Aorta (tissue), 5 donors: ENCODE measurements at regions not wholly inside any gene's neighbourhood (a gene's known extent, or its start where the extent isn't known, plus 50 kb on each side); places are given as distances from the start of the nearest gene placed in this dataset.
A peak's percentile ranks its signal among the peaks of the same experiment; 100 is the strongest.

Experiments used
- ATAC-seq: fragments of 200-7000 bp; cut with Tn5 transposase; one replicate; pipeline ENCODE4 v1.9.1; 2022; ENCODE audit warnings: moderate library complexity; ENCODE audit not compliant: low FRiP score
- DNase-seq, 2 donors: peaks; one replicate each; pipeline ENCODE4 v3.0.0-alpha.2; 2020
- H3K27ac ChIP-seq, 2 donors: one replicate each; pipeline ENCODE4 v1.5.1; 2013; ENCODE audit warnings: low read length in 2 of 2, mild to moderate bottlenecking in 2 of 2, moderate library complexity in 2 of 2, control low read depth in 1 of 2, inconsistent platforms in 1 of 2, low read depth in 1 of 2
- H3K27me3 ChIP-seq, 2 donors: one replicate each; pipeline ENCODE4 v1.6.1; 2013; ENCODE audit warnings: control low read depth in 1 of 2, low read length in 1 of 2, mild to moderate bottlenecking in 1 of 2, moderate library complexity in 1 of 2; ENCODE audit not compliant: insufficient read depth in 2 of 2, control insufficient read depth in 1 of 2
- H3K36me3 ChIP-seq, 2 donors: one replicate each; pipeline ENCODE4 v1.6.1; 2013; ENCODE audit warnings: control low read depth in 1 of 2, low read length in 1 of 2, mild to moderate bottlenecking in 1 of 2; ENCODE audit not compliant: insufficient read depth in 2 of 2, control insufficient read depth in 1 of 2
- H3K4me1 ChIP-seq, 2 donors: one replicate each; pipeline ENCODE4 v1.6.1; 2013; ENCODE audit warnings: low read length in 2 of 2, control low read depth in 1 of 2, mild to moderate bottlenecking in 1 of 2, moderate library complexity in 1 of 2; ENCODE audit not compliant: insufficient read depth in 2 of 2, control insufficient read depth in 1 of 2
- H3K4me3 ChIP-seq, 2 donors: one replicate each; pipeline ENCODE4 v1.5.1; 2013; ENCODE audit warnings: low read length in 2 of 2, control low read depth in 1 of 2, mild to moderate bottlenecking in 1 of 2
- H3K9me3 ChIP-seq: one replicate; pipeline ENCODE4 v1.6.1; 2013; ENCODE audit warnings: mild to moderate bottlenecking, low read length; ENCODE audit not compliant: control insufficient read depth
- WGBS, 2 donors: extraction: QIAGEN DNeasy Blood & Tissue Kit; methylation state at CpG; one replicate each; pipeline ENCODE4 v1.1.7; 2013; 5-methylcytosine and 5-hydroxymethylcytosine counted together
- intact Hi-C, 2 donors: fragments of 100-400 bp; cut with DNase I; formaldehyde crosslinking; loops; one replicate each; pipeline versions ENCODE4 v1.14.2 to v1.15.0; 2022
- donor health status: healthy with polysubstance abuse.
- donor health status: Bipolar disorder and iron deficiency.
- donor health status: DM: no; HTN: no; CAD: no.
- donor health status: DM: no; HTN: no; CAD: no.
- donor health status: DM: yes; HTN: yes; CAD: no.

DNA sequence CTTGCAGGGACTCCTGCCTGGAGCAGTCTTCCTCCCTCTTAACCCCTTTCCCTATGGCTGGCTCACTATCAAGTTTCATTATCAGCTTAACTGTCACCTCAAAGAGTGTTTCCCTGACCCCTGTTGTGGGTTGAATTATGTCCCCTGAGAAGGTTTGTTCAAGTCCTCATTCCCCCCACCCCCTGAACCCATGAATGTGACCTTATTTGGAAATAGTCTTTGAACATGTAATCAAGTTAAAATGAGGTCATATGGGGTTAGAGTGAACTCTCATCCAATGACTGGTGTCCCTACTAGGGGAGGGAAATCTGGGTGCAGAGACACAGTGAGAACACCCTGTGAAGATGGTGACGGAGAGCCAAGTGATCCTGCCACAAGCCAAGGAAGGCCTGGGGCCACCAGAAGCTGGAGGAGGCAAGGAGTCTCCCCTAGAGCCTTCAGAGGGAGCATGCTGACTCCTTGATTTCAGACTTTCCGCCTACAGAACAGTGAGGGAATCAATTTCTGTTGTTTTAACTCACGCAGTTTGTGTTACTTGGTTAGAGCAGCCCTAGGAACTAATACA lies 165.2 kb upstream of the TOP1 start:
- WGBS, 2 donors: 79 to 83% methylated on average over 3 of the region's 3 CpGs
- DNase-seq: no peak
- Histone ChIP-seq H3K4me3 (no peak overlapping the region), H3K27me3 (no peaks in the 10 kb centered on the region), H3K27ac (no peak overlapping the region), H3K36me3 (no peaks in the 10 kb centered on the region), H3K9me3 (no peaks in the 10 kb centered on the region), H3K4me1 (peaks cover 1 to 6% of the 10 kb centered on the region in 2 donors)
- intact Hi-C loops: loop anchor here in 1 of 2 donors (10.0 kb wide), 1 partner anchor 119 kb away; no protein-coding TSS in a partner anchor
- ATAC-seq: no peak

DNA sequence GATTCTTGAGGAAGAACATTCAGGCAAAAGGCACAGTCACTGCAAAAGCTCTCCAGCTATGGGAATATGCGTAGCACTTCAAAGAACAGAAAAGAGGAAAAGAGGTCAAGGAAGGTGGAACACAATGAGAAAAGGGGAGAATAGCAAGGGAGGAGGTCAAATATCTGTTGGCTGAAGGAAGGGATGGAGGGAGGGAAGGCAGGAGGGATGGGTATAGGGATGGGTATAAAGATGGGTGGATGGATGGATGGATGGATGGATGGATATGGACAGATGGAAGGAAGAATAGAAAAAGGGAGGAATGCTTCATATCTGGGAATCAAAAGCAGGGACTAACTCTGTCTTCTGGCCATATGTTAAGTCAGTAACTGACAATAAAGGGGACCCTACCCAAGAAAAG lies 164.2 kb upstream of the TOP1 start:
- Histone ChIP-seq H3K36me3 (no peaks in the 10 kb centered on the region), H3K4me3 (no peak overlapping the region), H3K27me3 (no peaks in the 10 kb centered on the region), H3K9me3 (no peaks in the 10 kb centered on the region), H3K27ac (no peak overlapping the region), H3K4me1 (peaks cover 1 to 7% of the 10 kb centered on the region in 2 donors)
- DNase-seq (no peak), ATAC-seq (no peak)
- intact Hi-C loops: loop anchor here in 1 of 2 donors (10.0 kb wide), 1 partner anchor 120 kb away; no protein-coding TSS in a partner anchor
- 92 to 100% methylated on average over 1 of the region's 1 CpG for WGBS, 2 donors

DNA sequence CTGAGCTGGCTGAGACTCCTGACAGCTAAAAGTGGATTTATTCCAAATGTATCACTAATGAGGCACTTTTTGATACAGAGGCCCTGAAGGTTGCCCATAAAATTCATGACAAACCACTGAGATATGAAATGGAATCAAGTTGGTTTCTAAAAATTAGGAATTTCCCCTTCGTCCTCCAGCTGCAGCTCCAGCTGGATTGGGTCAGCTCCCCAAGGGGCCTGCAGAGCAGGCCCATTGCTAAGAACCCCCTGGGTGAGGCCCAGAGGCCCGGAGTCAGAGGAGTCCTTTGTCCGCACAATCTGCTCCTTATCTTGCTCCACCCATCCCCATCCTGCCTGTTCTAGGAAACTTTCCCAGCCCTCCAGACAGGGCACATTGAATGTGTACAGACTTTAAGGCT lies 163.5 kb upstream of the TOP1 start:
- ATAC-seq: no peak
- intact Hi-C loops: loop anchor here in 1 of 2 donors (5.0 to 10.0 kb wide), 2 partner anchors 103 to 120 kb away; no protein-coding TSS in a partner anchor

DNA sequence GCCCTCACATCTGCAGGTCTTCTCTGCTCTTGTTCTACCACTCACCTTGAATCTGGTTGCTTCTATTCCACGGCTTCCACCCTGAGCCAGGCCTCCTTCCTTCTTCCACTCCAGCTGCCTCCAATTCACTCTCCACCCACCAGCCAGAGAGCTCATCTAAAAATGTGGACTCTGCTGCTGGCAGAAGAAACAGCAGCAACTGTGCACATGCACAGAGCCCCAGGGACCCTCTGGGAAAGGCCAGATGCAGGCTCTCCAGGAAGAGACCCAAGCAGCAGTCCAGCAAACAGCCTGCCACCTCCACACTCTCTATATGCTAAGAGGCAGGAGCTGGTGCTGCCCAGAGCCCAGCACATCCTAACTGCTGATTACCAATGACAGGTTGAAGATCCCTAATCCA lies 162.6 kb upstream of the TOP1 start:
- intact Hi-C loops: loop anchor here in 1 of 2 donors (5.0 to 10.0 kb wide), 2 partner anchors 104 to 121 kb away; no protein-coding TSS in a partner anchor
- no peak for ATAC-seq

More for the DNA sequence above, 163.5 kb upstream of the TOP1 start:
- Histone ChIP-seq H3K36me3 (no peaks in the 10 kb centered on the region), H3K9me3 (no peaks in the 10 kb centered on the region), H3K27ac (peak overlapping the region in 1 of 2 donors; percentile 8), H3K27me3 (no peaks in the 10 kb centered on the region), H3K4me3 (no peak overlapping the region), H3K4me1 (peaks cover 1 to 7% of the 10 kb centered on the region in 2 donors)
- WGBS, 2 donors: 29 to 45% methylated on average over 3 of the region's 3 CpGs
- DNase-seq: no peak

GRCh38 chr20:40868551-40869217 lies 159.9 kb upstream of the TOP1 start:
- no peaks in the 10 kb centered on the region for H3K27me3 ChIP-seq
- 5 to 6% methylated on average over 6 of the region's 6 CpGs for WGBS, 2 donors

More for the DNA sequence above, 162.6 kb upstream of the TOP1 start:
- H3K4me1 ChIP-seq: peaks cover 1 to 7% of the 10 kb centered on the region in 2 donors
- H3K4me3 ChIP-seq: no peak overlapping the region
- 23 to 39% methylated on average over 1 of the region's 1 CpG for WGBS, 2 donors
- H3K9me3 ChIP-seq: no peaks in the 10 kb centered on the region
- DNase-seq: no peak
- H3K27ac ChIP-seq: no peak overlapping the region
- H3K27me3 ChIP-seq: no peaks in the 10 kb centered on the region
- H3K36me3 ChIP-seq: no peaks in the 10 kb centered on the region

GRCh38 chr20:40869218-40870147 lies 159.1 kb upstream of the TOP1 start:
- WGBS, 2 donors: 51 to 58% methylated on average over 12 of the region's 12 CpGs
- peak; percentile 23 for ATAC-seq
- Histone ChIP-seq H3K27me3 (no peaks in the 10 kb centered on the region), H3K4me1 (peaks cover 1 to 7% of the 10 kb centered on the region in 2 donors), H3K27ac (no peak overlapping the region), H3K36me3 (no peaks in the 10 kb centered on the region), H3K9me3 (no peaks in the 10 kb centered on the region), H3K4me3 (no peak overlapping the region)
- DNase-seq: no peak
- intact Hi-C loops: loop anchor here in 1 of 2 donors (5.0 to 10.0 kb wide), 2 partner anchors 107 to 125 kb away; no protein-coding TSS in a partner anchor

More at GRCh38 chr20:40868551-40869217, 159.9 kb upstream of the TOP1 start:
- peak overlapping the region in 1 of 2 donors; percentile 10 for H3K27ac ChIP-seq
- H3K4me3 ChIP-seq: no peak overlapping the region
- H3K36me3 ChIP-seq: no peaks in the 10 kb centered on the region
- no peaks in the 10 kb centered on the region for H3K9me3 ChIP-seq
- peaks cover 1 to 7% of the 10 kb centered on the region in 2 donors for H3K4me1 ChIP-seq
- intact Hi-C loops: loop anchor here in 1 of 2 donors (5.0 to 10.0 kb wide), 2 partner anchors 106 to 124 kb away; no protein-coding TSS in a partner anchor
- ATAC-seq: peak; percentile 86
- peak in 1 of 2 donors; percentile 70 for DNase-seq

DNA sequence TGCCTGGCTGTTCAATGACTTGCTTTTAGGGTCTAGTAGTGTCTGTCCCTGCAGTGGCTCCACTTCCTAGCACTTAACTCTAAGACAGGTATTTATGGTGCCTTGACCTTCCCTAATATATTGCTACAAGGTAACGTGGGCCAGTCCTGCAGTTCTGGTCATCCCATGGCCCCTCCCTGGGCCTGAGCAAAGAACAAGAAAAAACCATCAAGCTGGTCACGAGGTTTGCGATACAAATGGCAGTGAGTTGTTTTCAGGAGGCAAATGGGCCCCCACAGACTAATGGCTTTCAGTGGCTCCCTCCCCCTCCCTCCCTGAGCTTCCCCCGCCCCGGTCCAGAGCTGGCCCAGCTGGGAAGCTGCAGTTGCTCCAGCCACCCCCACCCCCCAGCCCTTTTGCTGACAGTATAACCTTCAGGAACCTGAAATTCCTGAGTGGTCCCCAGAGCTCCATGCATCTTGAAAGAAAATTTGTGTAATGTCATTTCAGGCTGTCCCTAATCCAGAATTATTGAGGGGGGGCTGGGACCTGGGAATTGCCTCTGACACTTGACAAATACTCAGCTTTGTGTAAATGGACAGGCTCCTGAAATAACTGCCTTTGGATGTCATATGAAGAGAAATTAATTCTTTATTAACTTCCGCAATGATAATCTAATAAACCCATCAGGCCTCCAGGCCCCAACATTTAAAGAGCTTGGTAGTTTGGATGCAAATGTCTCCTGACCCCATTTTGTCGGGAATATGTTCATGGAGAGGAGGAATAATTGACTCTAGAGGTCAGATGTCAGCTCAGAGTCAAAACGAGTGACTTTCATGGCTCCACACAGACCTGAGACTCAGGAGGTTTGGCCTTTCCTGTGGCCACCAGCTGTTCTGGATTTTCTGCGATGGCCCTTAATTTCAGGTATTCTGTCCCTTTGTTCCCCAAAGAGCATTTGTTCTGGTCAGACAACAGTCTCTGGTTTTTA lies 153.2 kb upstream of the TOP1 start:
- Histone ChIP-seq H3K9me3 (no peaks in the 10 kb centered on the region), H3K4me1 (no peaks in the 10 kb centered on the region), H3K36me3 (no peaks in the 10 kb centered on the region), H3K4me3 (no peak overlapping the region), H3K27ac (no peak overlapping the region), H3K27me3 (no peaks in the 10 kb centered on the region)
- intact Hi-C loops: no loop called here
- ATAC-seq (no peak), DNase-seq (no peak)
- whole genome bisulfite sequencing, 2 donors: 90 to 92% methylated on average over 9 of the region's 9 CpGs
